ENCODE measurements at regions not wholly inside any gene's neighbourhood (a gene's known extent, or its start where the extent isn't known, plus 50 kb on each side); places are given as distances from the start of the nearest gene placed in this dataset.

DNA sequence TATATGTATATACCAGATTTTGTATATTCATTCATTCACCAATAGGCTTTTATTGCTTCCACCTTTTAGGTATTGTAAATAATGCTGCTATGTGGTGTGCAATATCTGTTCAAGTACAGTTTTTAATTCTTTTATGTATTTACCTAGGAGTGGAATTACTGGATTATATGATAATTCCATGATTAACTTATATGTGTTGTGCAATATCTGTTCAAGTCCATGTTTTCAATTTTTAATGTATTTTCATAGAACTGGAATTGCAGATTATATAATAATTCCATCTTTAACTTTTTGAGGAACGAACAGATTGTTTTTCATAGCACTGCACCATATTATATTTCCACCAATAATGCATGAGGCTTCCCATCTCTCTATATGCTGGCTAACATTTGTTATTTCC is 50.6 kb upstream of the L3MBTL4 start:
- no peak for DNase-seq

DNA sequence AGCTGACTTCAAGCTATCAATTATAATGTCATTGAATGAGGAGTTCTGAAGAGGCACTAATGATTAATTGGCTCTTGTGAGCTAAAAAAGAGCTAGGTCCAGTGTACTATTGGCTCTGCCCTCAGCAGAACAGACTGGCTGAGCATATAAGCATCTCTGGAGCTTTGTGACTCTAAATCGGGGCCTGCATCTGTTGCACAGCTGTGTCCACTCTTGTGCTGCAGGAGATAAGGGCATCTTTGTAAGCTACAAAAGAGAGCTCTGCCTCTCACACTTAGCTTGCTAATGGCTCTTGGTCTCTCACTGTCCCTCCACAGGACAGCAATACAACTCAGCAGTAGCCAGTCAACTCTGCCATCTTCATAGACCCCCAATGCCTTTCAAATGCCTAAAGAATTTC is 61.5 kb upstream of the L3MBTL4 start:
- DNase-seq, result no peak

DNA sequence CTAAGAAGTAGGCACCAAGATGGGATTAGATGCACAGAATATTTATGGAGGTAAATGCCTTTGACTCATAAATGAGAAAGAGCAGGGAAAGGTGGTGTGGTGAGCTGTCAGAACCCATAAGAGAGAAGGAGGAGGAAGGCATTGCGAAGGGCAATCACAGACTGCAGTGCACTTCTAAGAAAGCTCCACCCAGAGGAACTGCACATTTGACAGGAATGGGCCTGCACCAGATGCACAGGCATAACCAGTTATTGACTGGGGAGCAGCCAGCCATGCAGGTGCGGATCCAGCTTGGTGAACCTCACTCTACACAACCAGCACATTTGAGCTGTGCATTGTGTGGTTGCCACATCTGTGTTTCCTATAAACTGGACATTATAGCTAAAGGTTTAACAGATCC is 62.2 kb upstream of the L3MBTL4 start:
- DNase-seq, result no peak

DNA sequence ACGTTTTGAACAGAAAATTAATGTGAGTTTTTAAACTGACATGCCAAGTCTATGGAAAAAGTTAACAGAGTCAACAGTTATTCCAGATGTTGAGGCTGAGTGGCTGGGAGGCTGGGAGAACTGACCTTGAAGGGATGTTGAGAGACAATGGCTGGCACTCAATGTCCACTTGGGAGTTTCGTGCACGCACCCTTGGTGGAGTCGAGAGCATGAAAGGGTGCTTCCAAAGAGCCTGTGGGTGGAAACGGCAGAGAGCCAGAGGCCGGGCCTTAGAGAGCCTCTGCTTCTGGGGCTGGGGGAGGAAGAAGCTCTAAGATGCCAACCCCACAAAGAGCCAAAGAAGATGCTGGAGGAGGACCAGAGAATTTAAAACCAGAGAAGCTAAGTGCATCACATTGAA is 63.4 kb upstream of the L3MBTL4 start:
- DNase-seq, result no peak

DNA sequence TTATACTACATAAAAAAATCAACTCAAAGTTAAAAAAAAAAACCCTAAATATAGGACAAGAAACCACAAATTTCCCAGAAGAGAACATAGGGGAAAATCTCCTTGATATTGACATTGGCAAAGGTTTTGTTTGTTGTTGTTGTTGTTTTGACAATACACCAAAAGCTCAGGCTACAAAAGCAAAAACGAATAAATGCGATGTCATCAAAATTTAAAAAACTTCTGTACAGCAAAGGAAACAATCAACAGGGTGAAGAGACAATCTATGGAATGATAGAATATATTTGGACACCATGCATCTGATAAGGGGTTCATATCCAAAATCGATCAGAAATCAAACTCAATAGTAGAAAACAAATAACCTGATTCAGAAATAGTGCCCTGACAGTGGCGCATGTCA is 65.0 kb upstream of the L3MBTL4 start:
- no peak for DNase-seq

GRCh38 chr18:6482198-6482977 is 67.7 kb upstream of the L3MBTL4 start:
- peak; percentile 3 for DNase-seq

GRCh38 chr18:6484659-6485058 is 69.9 kb upstream of the L3MBTL4 start:
- no peak for DNase-seq

GRCh38 chr18:6486313-6486712 is 71.6 kb upstream of the L3MBTL4 start:
- no peak for DNase-seq

DNA sequence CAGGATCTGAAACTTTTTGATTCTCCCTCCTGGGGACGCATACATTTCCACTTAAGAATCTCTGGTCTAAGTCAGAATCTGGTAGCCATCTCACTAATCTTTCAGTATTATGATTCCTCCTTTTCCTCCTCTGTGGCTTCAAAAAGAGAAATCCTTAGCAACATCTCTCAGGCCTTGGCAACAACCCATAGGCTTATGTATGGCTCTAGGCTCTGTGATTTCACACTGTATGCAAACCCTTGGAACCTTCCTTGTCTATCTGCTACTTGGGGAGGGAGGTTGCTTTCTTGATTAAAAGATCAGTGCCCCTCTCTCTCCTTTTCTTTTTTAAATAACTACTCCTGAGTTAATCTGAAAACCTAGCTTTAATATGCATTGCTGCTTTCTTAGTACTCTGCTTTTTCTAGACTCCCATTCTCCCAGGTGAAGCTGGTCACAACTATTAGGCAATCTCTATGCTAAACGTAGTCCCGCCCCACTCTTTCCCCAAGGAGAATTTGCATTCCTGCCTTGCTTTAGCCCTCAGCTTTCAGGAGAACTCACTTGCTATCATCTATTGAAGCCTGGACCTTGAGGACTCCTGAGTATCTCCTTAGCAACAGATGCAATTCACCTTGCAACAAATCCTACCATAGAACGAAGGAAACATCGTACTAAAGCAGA is 72.2 kb upstream of the L3MBTL4 start:
- DNase-seq, result no peak

DNA sequence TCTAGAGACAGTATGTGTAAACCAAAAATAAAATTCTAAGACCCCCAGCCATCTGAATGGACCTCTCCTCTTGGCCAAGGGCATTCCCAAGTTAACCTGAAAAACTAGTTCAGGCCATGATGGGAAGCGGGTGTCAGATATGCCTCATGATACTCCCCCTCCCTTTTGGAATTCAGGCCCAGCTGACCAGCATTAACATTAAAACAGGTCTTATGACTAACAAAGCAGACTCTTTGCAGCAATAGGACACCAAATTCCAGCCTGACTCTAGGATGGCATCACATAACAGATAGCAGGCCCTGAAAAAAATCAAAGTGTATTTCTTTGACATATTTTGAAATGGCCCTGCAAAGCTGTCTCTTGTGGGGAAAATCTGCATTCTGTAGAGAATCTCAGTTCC is 73.3 kb upstream of the L3MBTL4 start:
- no peak for DNase-seq

- no peak for DNase-seq
These were observed 74.2 kb upstream of the L3MBTL4 start for GRCh38 chr18:6488956-6489355.

DNA sequence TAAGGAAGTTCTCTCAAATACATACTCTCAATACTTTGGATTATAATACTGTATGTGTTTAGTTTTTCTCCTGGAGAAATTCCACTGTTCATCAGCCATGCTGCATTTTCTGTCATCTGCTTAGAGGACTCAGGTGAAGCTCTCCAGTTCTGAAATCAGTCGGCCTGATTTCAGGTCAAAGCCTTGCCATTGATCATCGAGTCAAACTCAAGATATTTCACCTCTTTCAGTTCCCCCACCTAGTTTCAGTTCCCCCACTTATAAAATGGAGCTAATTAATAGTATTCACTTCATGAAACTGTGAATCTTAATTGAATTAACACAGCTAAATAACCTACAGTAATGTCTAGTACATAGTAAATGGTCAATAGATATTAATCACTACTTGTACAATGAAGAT is 75.3 kb upstream of the L3MBTL4 start:
- DNase-seq, result no peak

- DNase-seq, result no peak
These were observed 78.5 kb upstream of the L3MBTL4 start for GRCh38 chr18:6493194-6493593.

- DNase-seq, result no peak
These were observed 80.8 kb upstream of the L3MBTL4 start for GRCh38 chr18:6495536-6495935.

GRCh38 chr18:6497543-6497942 is 82.8 kb upstream of the L3MBTL4 start:
- DNase-seq, result no peak

DNA sequence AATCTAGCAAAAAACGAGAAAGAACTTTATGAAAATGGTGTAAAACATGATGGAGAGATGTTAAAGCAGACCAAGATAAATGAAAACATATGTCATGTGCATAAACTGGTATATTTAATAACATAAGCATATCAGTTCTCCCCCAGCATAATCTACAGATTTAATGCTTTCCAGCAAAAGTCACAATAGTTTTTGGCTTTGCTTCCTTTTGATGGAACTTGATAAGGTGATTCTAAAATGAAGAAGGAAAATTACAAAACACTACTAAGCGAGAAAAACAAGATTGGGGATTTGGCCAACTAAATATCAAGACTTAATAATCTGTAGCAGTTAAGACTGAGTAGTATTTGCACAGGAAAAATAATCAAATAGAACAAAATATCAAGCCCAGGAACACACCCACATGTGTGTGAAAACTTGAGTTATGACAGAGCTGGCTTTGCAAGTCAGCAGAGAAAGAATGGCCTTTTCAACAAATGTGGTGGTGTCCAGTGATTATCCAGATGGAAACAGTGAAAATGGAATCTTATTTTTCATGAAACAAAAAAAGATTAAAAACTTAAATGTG is 83.7 kb upstream of the L3MBTL4 start:
- no peak for DNase-seq

- DNase-seq, result no peak
These were observed 90.1 kb upstream of the L3MBTL4 start for GRCh38 chr18:6504605-6505497.

- DNase-seq, result no peak
These were observed 90.8 kb upstream of the L3MBTL4 start for GRCh38 chr18:6505498-6505875.

DNA sequence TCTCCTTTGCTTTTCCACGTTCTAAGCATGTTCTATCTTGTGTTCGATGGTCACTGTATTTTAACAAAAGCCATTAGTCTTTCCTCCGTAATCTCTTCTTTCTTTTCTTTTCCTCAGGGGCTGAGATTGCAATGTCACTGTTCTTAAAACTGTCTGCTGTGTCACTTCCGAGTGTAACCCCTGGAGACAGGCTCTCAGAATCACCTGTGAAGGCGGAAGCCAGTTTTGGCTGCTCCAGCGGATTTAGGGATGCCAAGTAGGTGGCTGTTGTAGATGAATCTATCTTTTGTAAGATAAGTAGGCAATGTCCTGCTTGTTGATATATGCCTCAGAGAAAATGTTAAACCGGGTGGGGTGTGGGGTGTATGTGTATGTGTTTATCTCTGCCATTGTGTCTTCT is 94.7 kb upstream of the L3MBTL4 start:
- no peak for DNase-seq

- DNase-seq, result no peak
These were observed 95.1 kb upstream of the L3MBTL4 start for GRCh38 chr18:6509832-6510231.

DNA sequence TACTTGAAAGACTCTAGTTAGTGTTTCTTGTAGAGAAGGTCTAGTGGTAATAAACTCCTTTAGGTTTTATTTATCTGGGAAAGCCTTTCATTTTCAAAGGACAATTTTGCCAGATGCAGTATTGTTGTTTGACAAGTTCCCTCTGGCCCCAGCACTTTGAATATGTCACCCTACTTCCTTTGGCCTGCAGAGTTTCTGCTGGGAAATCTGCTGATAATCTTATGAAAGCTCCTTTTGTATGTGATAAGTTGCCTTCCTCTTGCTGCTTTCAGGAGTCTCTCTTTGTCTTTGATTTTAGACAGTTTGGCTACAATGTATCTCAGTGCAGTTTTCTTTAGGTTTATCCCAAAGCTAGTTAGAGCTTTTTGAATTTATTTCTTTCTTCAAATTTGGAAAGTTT is 106.2 kb upstream of the L3MBTL4 start:
- DNase-seq, result no peak

- peak; percentile 64 for DNase-seq
These were observed 107.2 kb upstream of the L3MBTL4 start for GRCh38 chr18:6521803-6522418.

DNA sequence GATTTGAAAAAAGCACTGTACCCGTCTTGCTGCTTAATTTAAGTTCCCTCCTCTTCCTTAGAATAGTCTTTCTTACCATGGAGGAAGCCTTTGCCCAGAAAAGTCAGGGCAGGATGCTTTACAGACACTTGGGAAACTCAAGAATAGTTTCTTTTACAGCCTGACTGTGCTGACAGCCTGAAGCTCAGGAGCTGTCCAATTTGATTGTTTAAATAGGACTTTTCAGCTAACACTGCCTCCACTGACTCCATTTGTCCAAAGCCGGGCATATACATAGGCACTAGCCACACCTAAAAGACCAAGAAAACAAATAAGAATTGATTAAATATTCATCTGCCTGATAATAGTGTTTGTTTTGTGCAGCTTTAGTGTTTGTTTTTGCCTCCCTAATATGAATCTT is 110.9 kb upstream of the L3MBTL4 start:
- DNase-seq, result no peak
